ENCODE measurements at regions not wholly inside any gene's neighbourhood (a gene's known extent, or its start where the extent isn't known, plus 50 kb on each side); places are given as distances from the start of the nearest gene placed in this dataset.

DNA sequence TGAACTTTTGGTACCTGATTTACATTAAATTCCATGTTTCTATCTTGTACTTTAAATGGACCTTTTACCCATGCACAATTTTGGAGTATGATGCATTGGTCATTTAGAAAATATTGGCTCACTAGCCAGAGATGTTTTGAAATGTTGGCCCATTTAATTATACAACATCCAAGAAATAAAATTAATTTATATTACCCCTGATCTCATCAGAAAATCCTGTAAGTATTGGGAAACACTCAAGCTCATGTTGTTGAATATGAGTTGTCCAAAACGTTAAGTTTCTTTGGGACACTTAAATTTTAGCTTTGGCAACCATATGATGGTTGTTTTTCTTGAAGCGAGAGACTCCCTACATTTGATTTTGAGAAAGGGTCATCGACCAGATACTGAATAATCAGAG lies 492.7 kb downstream of the RPS24 start:
- no peak for FAIRE-seq

DNA sequence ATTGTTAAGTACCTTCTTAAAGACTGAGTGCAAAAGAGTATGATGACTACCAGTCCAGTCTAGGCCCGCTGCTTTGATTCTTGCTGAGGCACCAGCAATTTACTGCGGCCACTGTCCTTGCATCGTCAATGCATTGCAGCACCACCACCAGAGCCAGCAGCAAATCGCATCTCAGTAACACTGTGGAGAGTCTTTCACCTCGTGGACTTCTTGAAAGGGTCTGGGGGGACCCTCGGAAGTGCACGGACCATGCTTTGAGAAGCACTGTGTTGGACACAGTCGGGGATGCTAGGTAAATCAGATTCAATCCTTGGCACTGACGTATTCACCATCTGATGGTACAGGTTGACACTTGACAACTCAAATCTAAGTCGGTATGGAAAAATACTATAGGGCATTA lies 493.6 kb downstream of the RPS24 start:
- no peak for FAIRE-seq

- no peak for FAIRE-seq
Measured at GRCh38 chr10:78528749-78529204, 495.1 kb downstream of the RPS24 start.

GRCh38 chr10:78529262-78529661 lies 495.6 kb downstream of the RPS24 start:
- FAIRE-seq, result no peak

DNA sequence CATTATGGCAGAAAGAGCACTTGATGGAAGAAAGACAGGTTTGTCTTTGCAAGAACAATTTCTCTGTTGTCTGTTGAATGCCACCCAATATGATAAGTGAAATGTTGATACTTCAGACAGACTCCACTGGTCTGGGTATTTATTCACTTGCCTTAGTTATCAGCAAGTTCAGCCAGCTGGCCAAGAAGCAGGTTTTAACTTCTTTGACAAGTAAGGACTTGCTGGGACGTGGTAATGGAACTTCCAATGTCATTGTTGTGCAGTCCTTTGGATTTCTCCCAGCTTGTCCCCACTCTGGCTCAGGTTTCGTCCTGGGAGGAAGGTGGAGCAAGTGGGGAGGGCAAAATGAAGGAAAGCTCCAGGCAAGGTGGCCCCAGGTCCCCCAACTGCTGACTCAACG lies 497.4 kb downstream of the RPS24 start:
- no peak for FAIRE-seq

- FAIRE-seq, result no peak
Measured at GRCh38 chr10:78532480-78533042, 498.9 kb downstream of the RPS24 start.

- no peak for FAIRE-seq
Measured at GRCh38 chr10:78533098-78533497, 499.4 kb downstream of the RPS24 start.

- FAIRE-seq, result no peak
Measured at GRCh38 chr10:78533776-78534175, 500.1 kb downstream of the RPS24 start.

DNA sequence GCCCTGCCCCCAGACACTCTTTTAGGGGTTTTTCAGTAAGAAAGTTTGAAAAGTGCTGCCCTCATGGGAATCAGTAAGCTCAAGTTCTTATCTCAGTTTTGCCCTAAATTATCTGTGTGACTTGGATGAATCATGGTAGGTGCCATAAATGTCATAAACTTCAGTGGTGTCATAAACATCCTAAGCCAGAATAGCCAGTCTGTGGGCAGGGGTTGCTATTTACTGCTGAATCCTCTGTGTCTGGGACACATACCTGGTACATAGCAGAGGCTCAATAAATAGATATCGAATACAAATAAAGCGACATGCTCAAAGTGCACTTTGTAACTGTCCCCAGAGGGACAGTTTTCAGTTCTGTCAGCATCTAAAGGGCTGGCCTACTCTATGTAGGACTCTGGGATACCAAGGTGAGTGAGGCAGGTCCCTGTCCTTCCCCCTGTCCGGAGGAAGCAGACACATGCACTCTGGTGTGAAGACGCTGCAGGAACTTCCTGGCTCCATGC lies 502.1 kb downstream of the RPS24 start:
- FAIRE-seq, result no peak

GRCh38 chr10:78537018-78537417 lies 503.4 kb downstream of the RPS24 start:
- FAIRE-seq, result no peak

- no peak for FAIRE-seq
Measured at GRCh38 chr10:78539247-78539766, 505.6 kb downstream of the RPS24 start.

- FAIRE-seq, result no peak
Measured at GRCh38 chr10:78540355-78541076, 506.9 kb downstream of the RPS24 start.

DNA sequence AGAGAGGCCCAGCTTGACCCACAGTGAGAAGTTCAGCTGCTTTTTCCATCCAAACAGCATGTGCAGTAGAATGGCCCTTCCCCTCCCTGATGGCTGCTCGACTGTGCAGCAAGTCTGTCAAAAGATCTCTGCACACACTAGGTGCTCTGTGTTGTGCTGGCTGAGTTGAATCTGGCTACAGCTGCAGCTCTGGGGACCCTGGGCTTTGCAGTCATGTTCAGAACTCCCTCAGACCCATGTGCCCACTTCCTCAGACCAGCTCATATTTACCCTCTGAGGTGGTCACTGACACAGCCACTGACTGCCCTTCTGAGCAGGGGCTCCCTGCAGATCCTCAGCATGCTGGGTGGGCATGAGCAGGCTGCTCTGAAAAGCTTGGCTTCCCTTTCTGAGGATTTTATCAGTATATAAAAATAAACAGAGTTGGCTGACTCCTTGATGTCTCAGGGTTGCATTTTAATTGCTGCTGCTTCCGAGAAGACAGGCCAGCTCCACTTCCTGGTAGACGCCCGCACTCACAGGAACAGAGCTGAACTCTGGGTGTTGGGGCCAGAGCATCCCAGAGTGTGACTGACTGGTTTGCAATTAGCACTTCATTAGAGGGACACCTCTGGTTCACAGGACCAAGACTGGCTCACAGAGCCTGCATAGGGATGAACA lies 507.9 kb downstream of the RPS24 start:
- FAIRE-seq, result no peak

DNA sequence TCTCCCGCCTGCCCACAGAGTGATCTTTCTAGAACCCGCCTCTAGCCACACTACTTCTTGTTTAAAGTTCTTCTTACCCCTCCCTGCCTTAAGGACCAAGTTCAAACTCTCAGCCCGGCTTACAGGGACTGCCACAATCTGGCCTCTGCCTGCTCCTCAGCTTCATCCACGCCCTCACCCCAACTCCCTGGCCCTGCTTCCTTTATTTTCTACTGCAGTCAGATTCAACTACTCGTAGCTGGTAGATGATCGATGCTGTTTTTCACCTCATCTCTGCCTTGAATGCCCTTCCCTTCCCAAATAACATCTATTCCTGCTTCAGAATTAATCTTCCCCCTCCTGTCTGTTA lies 508.5 kb downstream of the RPS24 start:
- no peak for FAIRE-seq

GRCh38 chr10:78542521-78542920 lies 508.9 kb downstream of the RPS24 start:
- FAIRE-seq, result no peak

DNA sequence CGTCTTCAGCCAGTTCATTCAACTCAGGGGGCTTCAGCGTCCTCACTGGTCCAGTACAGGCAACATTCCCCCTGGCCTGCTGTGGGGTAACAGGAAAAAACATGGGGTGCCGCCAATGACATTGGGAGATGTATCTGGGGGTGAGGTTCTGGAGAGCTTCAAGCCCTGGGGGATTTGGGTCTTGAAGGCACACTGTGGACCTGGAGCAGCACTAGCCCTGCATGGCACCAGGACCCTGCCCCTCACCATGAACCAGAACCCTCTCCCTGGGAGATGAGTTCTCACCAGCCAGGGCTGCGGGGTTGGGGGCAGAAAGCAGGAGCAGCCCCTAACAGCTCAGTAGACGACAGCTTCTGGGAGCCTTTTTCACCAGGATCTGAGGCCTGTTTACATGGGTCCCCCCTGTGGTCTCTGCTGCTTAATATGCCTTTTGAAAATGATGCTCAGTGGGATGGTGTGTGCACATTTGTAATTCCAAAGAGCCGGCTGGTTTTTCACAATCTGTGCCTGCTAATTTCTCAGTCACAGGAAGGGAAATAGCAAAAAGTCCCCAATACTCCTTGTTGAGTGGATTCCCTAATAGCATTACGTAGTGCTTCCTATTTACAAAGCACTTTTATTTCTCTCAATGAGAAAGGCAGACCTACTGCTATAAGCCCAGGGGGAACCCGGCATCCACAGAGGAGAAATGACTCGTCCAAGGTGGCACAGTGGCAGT lies 509.5 kb downstream of the RPS24 start:
- FAIRE-seq, result no peak

DNA sequence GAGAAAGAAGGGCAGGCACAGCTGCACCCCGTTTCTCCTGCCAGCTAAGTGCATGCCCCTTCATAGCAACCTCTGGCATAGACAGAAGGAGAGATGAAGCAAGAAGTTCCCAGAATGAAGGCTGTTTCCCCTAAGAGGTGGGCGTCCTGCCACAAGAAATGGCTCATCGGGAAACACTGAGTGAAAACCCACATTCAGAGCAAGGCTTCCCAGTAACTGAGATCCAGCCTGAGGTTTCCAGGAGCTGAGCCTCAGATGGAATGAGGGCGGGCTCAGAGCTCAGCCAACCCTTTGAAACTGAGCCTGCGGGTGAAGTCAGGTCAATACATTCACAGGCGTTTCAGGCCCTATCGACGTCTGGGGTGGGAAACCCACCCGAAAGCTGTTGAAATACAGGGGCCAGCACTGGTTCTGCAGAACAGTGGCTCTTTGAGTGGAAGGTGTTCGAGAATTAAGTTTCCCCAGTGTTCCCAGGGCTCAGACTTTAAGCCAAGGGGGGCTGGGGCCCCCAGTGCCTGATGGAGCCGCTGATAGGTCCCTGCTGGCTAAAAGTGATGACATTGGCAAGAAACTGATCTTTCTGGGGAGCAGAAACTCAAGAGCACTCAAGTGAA lies 510.2 kb downstream of the RPS24 start:
- FAIRE-seq, result no peak

DNA sequence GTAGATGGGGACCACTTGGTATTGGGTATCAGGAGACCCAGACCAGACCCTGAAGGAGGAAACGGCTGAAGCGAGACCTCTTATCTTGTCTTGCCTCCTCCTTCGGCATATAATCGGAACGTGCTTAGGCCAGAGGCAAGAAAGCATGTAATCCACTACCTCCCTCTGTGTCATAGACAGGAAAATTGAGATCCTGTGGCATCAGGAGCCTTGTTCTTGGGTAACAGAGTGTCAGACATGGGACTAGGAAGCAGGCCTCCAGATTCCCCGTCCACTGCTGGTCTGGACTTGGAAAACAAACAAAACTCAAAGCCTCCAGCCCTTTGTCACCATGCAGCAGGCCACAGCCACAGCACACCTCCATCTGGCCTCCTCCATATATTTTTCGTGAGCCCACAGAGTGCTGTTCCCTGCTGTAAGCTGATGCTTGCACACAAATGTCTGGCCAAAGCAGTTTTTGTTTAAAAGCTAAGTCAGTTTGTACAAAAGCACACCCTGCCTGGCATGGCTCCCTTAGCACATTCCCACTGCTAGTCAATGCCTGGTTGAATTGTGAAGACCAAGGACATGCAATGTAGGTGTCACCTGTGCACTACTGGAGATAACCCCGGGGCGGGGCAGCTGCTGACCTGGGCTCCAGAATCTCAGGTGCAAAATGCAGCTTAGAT lies 510.9 kb downstream of the RPS24 start:
- FAIRE-seq, result no peak

- FAIRE-seq, result no peak
Measured at GRCh38 chr10:78545756-78546155, 512.1 kb downstream of the RPS24 start.

DNA sequence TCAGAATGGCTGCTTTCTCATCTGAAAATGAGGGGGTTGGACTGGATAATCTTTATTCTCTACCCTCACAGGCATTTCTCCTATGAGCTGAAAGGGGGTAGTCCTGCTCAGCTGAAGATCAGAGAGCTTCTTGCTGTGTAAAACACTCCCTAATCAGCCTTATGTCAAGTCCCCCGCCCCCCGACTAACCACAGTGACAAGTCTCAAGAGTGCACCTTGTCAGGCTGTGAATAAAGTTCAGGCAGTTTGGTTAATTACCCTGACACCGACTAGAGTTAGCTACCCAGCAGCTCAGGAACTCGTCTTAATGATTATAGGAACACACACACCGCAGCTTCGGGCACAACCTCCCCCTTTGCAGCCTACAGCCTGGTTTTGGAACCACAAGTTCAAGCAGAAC lies 513.7 kb downstream of the RPS24 start:
- no peak for FAIRE-seq

DNA sequence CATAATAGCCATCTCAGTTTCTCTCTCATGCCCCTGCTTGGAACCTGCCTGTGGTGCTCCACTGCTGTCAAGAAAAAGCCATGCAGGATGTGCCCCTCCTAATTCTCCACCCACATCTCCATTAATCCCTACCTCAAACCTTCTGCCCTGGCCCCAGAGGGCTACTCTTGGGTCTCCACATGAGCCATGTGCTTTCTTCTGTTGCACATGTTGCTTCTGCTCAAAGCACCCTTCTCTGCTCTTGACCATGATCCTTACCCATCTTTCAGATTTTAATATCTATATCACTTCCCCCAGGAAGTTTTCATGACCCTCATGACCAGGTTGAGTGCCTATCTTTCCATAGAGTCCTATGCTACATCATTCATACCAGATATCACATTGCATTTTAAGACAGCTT lies 514.2 kb downstream of the RPS24 start:
- FAIRE-seq, result no peak

DNA sequence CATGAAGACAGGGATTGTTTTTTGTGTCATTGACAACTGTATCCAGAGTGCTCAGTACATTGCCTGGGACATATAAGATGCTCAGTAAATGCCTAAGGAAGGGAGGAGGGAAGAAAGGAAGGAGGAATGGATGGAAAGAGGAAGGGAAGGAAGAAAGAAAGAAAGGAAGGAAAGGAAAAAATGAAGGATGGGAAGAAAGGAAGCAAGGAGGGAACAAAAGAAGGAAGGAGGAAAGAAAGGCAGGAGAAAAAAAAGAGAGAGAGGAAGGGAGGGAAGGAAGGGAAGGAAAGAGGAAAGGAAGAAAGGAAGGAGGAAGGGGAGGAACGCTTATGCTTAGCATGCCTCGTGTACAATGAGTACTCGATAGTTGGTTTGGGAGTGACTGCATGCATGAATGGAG lies 514.7 kb downstream of the RPS24 start:
- no peak for FAIRE-seq

All from endometrium (tissue), 2 donors.